Suprapubic skin (tissue), 4 donors: ENCODE measurements at regions not wholly inside any gene's neighbourhood (a gene's known extent, or its start where the extent isn't known, plus 50 kb on each side); places are given as distances from the start of the nearest gene placed in this dataset.

Experiments
- CTCF ChIP-seq, 2 donors: fragments of 200-600 bp in 1 of 2; fragments of 450-650 bp in 1 of 2; sonication (generic) in 1 of 2; IDR thresholded peaks; one replicate each; pipeline ENCODE4 v1.5.1; 2016 to 2019; ENCODE audit warnings: antibody characterized with exemption in 2 of 2, mild to moderate bottlenecking in 1 of 2, moderate library complexity in 1 of 2
- EP300 ChIP-seq: sonication (generic); formaldehyde crosslinking; IDR thresholded peaks from one replicate; pipeline ENCODE4 v1.6.1; 2017; ENCODE audit warnings: antibody characterized with exemption
- POLR2A ChIP-seq, 2 donors: fragments of 450-650 bp; IDR thresholded peaks; one replicate each; pipeline ENCODE4 v1.6.1; 2017; ENCODE audit warnings: antibody characterized with exemption in 2 of 2, mild to moderate bottlenecking in 2 of 2, moderate library complexity in 2 of 2
- POLR2AphosphoS5 ChIP-seq, 3 donors: sonication (generic); formaldehyde crosslinking; IDR thresholded peaks; one replicate each; pipeline ENCODE4 v1.6.1; 2017; ENCODE audit warnings: antibody characterized with exemption in 3 of 3

GRCh38 chr10:125262409-125262808 is 102.0 kb upstream of the CTBP2 start:
- TF ChIP-seq POLR2A (IDR thresholded peaks at IDR 0.05) = no peak
- no peak for TF ChIP-seq EP300
- TF ChIP-seq CTCF (IDR thresholded peaks at IDR 0.05) = no peak
- no peak for TF ChIP-seq POLR2AphosphoS5 (IDR thresholded peaks at IDR 0.05)
